ENCODE measurements at regions not wholly inside any gene's neighbourhood (a gene's known extent, or its start where the extent isn't known, plus 50 kb on each side); places are given as distances from the start of the nearest gene placed in this dataset.
"Not testable (repeated sequence)": the region's sequence is repeated elsewhere in the genome, so short reads cannot be mapped to it uniquely, and the experiment has no call there.

DNA sequence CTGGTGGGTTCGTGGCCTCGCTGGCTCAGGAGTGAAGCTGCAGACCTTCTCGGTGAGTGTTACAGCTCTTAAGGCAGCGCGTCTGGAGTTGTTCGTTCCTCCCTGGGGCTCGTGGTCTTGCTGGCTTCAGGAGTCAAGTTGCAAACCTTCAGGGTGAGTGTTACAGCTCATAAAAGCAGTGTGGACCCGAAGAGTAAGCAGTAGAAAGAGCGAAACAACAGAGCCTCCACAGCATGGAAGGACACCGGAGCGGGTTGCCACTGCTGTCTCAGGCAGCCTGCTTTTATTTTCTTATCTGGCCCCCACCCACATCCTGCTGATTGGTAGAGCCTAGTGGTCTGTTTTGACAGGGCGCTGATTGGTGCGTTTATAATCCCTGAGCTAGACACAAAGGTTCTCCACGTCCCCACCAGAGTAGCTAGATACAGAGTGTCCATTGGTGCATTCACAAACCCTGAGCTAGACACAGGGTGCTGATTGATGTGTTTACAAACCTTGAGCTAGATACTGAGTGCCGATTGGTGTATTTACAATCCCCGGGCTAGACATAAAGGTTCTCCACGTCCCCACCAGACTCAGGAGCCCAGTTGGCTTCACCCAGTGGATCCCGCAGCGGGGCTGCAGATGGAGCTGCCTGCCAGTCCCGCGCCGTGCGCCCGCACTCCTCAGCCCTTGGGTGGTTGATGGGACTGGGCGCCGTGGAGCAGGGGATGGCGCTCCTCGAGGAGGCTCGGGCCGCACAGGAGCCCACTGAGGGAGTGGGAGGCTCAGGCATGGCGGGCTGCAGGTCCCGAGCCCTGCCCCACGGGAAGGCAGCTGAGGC is 111.9 kb downstream of the ZNF330 start (continued):
- TF ChIP-seq, protein P1, sequence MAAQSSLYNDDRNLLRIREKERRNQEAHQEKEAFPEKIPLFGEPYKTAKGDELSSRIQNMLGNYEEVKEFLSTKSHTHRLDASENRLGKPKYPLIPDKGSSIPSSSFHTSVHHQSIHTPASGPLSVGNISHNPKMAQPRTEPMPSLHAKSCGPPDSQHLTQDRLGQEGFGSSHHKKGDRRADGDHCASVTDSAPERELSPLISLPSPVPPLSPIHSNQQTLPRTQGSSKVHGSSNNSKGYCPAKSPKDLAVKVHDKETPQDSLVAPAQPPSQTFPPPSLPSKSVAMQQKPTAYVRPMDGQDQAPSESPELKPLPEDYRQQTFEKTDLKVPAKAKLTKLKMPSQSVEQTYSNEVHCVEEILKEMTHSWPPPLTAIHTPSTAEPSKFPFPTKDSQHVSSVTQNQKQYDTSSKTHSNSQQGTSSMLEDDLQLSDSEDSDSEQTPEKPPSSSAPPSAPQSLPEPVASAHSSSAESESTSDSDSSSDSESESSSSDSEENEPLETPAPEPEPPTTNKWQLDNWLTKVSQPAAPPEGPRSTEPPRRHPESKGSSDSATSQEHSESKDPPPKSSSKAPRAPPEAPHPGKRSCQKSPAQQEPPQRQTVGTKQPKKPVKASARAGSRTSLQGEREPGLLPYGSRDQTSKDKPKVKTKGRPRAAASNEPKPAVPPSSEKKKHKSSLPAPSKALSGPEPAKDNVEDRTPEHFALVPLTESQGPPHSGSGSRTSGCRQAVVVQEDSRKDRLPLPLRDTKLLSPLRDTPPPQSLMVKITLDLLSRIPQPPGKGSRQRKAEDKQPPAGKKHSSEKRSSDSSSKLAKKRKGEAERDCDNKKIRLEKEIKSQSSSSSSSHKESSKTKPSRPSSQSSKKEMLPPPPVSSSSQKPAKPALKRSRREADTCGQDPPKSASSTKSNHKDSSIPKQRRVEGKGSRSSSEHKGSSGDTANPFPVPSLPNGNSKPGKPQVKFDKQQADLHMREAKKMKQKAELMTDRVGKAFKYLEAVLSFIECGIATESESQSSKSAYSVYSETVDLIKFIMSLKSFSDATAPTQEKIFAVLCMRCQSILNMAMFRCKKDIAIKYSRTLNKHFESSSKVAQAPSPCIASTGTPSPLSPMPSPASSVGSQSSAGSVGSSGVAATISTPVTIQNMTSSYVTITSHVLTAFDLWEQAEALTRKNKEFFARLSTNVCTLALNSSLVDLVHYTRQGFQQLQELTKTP (IDR thresholded peaks at IDR 0.05; ENCODE audit: low read depth in 1 of 2, partially characterized antibody in 2 of 2) = peak in 1 of 2 experiments; percentile 50
- TF ChIP-seq FOXM1 (IDR thresholded peaks at IDR 0.05; ENCODE audit: low read depth) (peak; percentile 38; the same call in 1 of the 2 replicates), GTF2F1 (IDR thresholded peaks at IDR 0.05; ENCODE audit: low read depth, low read length) (0 out of 2 replicates have a peak, but pooled peaks have one; percentile 88), MEIS2 (IDR thresholded peaks at IDR 0.05; ENCODE audit: partially characterized antibody) (peak; percentile 93), HNRNPL (IDR thresholded peaks at IDR 0.05; ENCODE audit: low read depth, low read length) (0 out of 2 replicates have a peak, but pooled peaks have one; percentile 31), ZNF24 (IDR thresholded peaks at IDR 0.05) (0 out of 2 replicates have a peak, but pooled peaks have one; percentile 14), ATF1 (tag; IDR thresholded peaks at IDR 0.05) (peak; percentile 57), L3MBTL2 (IDR thresholded peaks at IDR 0.05) (0 out of 2 replicates have a peak, but pooled peaks have one; percentile 13), MTA3 (IDR thresholded peaks at IDR 0.05; ENCODE audit: borderline replicate concordance) (peak; percentile 97), POLR2H (tag; IDR thresholded peaks at IDR 0.05; ENCODE audit: low read depth) (peak; percentile 94)
- not testable (repeated sequence) for TF ChIP-seq FOXM1 (CRISPR knock-in tag; IDR thresholded peaks at IDR 0.05; ENCODE audit: low read depth); ATF1 (CRISPR knock-in tag; IDR thresholded peaks at IDR 0.05)
- TF ChIP-seq, protein P2, sequence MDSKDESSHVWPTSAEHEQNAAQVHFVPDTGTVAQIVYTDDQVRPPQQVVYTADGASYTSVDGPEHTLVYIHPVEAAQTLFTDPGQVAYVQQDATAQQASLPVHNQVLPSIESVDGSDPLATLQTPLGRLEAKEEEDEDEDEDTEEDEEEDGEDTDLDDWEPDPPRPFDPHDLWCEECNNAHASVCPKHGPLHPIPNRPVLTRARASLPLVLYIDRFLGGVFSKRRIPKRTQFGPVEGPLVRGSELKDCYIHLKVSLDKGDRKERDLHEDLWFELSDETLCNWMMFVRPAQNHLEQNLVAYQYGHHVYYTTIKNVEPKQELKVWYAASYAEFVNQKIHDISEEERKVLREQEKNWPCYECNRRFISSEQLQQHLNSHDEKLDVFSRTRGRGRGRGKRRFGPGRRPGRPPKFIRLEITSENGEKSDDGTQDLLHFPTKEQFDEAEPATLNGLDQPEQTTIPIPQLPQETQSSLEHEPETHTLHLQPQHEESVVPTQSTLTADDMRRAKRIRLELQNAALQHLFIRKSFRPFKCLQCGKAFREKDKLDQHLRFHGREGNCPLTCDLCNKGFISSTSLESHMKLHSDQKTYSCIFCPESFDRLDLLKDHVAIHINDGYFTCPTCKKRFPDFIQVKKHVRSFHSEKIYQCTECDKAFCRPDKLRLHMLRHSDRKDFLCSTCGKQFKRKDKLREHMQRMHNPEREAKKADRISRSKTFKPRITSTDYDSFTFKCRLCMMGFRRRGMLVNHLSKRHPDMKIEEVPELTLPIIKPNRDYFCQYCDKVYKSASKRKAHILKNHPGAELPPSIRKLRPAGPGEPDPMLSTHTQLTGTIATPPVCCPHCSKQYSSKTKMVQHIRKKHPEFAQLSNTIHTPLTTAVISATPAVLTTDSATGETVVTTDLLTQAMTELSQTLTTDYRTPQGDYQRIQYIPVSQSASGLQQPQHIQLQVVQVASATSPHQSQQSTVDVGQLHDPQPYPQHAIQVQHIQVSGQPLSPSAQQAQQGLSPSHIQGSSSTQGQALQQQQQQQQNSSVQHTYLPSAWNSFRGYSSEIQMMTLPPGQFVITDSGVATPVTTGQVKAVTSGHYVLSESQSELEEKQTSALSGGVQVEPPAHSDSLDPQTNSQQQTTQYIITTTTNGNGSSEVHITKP (IDR thresholded peaks at IDR 0.05; ENCODE audit: partially characterized antibody) = peak; percentile 41
- TF ChIP-seq, protein P3, sequence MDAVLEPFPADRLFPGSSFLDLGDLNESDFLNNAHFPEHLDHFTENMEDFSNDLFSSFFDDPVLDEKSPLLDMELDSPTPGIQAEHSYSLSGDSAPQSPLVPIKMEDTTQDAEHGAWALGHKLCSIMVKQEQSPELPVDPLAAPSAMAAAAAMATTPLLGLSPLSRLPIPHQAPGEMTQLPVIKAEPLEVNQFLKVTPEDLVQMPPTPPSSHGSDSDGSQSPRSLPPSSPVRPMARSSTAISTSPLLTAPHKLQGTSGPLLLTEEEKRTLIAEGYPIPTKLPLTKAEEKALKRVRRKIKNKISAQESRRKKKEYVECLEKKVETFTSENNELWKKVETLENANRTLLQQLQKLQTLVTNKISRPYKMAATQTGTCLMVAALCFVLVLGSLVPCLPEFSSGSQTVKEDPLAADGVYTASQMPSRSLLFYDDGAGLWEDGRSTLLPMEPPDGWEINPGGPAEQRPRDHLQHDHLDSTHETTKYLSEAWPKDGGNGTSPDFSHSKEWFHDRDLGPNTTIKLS (IDR thresholded peaks at IDR 0.05; ENCODE audit: borderline replicate concordance, low read depth) = peak; percentile 65; the same call in 1 of the 2 replicates
- TF ChIP-seq, protein P4, sequence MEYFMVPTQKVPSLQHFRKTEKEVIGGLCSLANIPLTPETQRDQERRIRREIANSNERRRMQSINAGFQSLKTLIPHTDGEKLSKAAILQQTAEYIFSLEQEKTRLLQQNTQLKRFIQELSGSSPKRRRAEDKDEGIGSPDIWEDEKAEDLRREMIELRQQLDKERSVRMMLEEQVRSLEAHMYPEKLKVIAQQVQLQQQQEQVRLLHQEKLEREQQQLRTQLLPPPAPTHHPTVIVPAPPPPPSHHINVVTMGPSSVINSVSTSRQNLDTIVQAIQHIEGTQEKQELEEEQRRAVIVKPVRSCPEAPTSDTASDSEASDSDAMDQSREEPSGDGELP (CRISPR knock-in tag; IDR thresholded peaks at IDR 0.05; ENCODE audit: borderline replicate concordance) = peak; percentile 34; the same call in 1 of the 2 replicates
- TF ChIP-seq, protein P5, sequence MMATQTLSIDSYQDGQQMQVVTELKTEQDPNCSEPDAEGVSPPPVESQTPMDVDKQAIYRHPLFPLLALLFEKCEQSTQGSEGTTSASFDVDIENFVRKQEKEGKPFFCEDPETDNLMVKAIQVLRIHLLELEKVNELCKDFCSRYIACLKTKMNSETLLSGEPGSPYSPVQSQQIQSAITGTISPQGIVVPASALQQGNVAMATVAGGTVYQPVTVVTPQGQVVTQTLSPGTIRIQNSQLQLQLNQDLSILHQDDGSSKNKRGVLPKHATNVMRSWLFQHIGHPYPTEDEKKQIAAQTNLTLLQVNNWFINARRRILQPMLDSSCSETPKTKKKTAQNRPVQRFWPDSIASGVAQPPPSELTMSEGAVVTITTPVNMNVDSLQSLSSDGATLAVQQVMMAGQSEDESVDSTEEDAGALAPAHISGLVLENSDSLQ (IDR thresholded peaks at IDR 0.05) = peak; percentile 73
